GM23338 (cell line): ENCODE measurements at regions not wholly inside any gene's neighbourhood (a gene's known extent, or its start where the extent isn't known, plus 50 kb on each side); places are given as distances from the start of the nearest gene placed in this dataset.

ENCODE experiments used
- ATAC-seq: fragments of 200-7000 bp; cut with Tn5 transposase; 3 replicates; pipeline ENCODE4 v1.9.1; 2020
- DNase-seq: peaks from one replicate; pipeline ENCODE4 v3.0.0-alpha.2; 2015; ENCODE audit warnings: low spot score
- H2AFZ ChIP-seq: fragments of 200-600 bp; sonication (generic); 2 replicates; pipeline ENCODE4 v1.8.0; 2016; ENCODE audit warnings: antibody characterized with exemption, mild to moderate bottlenecking, moderate library complexity
- H3F3A ChIP-seq: fragments of 200-600 bp; sonication (generic); replicated peaks from 2 replicates; pipeline ENCODE4 v1.8.0; 2017; ENCODE audit warnings: antibody characterized with exemption, mixed run types, low read depth
- H3K27ac ChIP-seq: fragments of 200-600 bp; sonication (generic); 2 replicates; pipeline ENCODE4 v1.6.1; 2016; ENCODE audit warnings: low read depth
- H3K27me3 ChIP-seq: fragments of 200-600 bp; sonication (generic); 2 replicates; pipeline ENCODE4 v1.8.0; 2016; ENCODE audit warnings: mild to moderate bottlenecking, mixed run types, moderate library complexity; ENCODE audit not compliant: insufficient read depth
- H3K36me3 ChIP-seq: fragments of 200-600 bp; sonication (generic); 2 replicates; pipeline ENCODE4 v1.8.0; 2016; ENCODE audit warnings: mild to moderate bottlenecking; ENCODE audit not compliant: insufficient read depth
- H3K4me1 ChIP-seq: fragments of 200-600 bp; sonication (generic); 2 replicates; pipeline ENCODE4 v1.8.0; 2016; ENCODE audit warnings: mild to moderate bottlenecking, moderate library complexity; ENCODE audit not compliant: insufficient read depth
- H3K4me2 ChIP-seq: fragments of 200-600 bp; sonication (generic); 2 replicates; pipeline ENCODE4 v1.7.1; 2017; ENCODE audit warnings: mixed run types
- H3K4me3 ChIP-seq: fragments of 200-600 bp; sonication (generic); 2 replicates; pipeline ENCODE4 v1.6.1; 2016; ENCODE audit warnings: mixed run types
- H3K79me2 ChIP-seq: fragments of 200-600 bp; sonication (generic); replicated peaks from 2 replicates; pipeline ENCODE4 v1.8.0; 2017; ENCODE audit warnings: mild to moderate bottlenecking; ENCODE audit not compliant: insufficient read depth
- H3K9me2 ChIP-seq: fragments of 200-600 bp; sonication (generic); 2 replicates; pipeline ENCODE4 v1.8.0; 2017; ENCODE audit not compliant: insufficient read depth
- H4K20me1 ChIP-seq: fragments of 200-600 bp; sonication (generic); replicated peaks from 2 replicates; pipeline ENCODE4 v1.8.0; 2017; ENCODE audit warnings: mild to moderate bottlenecking; ENCODE audit not compliant: insufficient read depth
- H3K27ac Mint-ChIP-seq: 2 replicates; pipeline ENCODE4 v1.8.0; 2020; ENCODE audit warnings: inconsistent platforms, mild to moderate bottlenecking, moderate library complexity, mixed read lengths
- H3K27me3 Mint-ChIP-seq: 3 replicates; pipeline ENCODE4 v1.8.0; 2022; ENCODE audit warnings: low read depth, mild to moderate bottlenecking, moderate library complexity, mixed read lengths, inconsistent platforms; ENCODE audit not compliant: insufficient read depth, poor library complexity
- H3K36me3 Mint-ChIP-seq: 3 replicates; pipeline ENCODE4 v1.8.0; 2021; ENCODE audit warnings: low read depth, mild to moderate bottlenecking, inconsistent platforms, moderate library complexity, mixed read lengths
- H3K4me1 Mint-ChIP-seq: 3 replicates; pipeline ENCODE4 v1.8.0; 2020; ENCODE audit warnings: mild to moderate bottlenecking, inconsistent platforms, mixed read lengths
- H3K4me3 Mint-ChIP-seq: 3 replicates; pipeline ENCODE4 v1.8.0; 2021; ENCODE audit warnings: moderate library complexity, mild to moderate bottlenecking, inconsistent platforms, mixed read lengths
- H3K9me3 Mint-ChIP-seq: 3 replicates; pipeline ENCODE4 v1.8.0; 2020; ENCODE audit warnings: moderate library complexity, mild to moderate bottlenecking, inconsistent platforms, mixed read lengths
- CREB1 ChIP-seq: fragments of 250-450 bp; sonication (Bioruptor Pico); IDR thresholded peaks from 2 replicates; pipeline ENCODE4 v1.5.0; 2020; ENCODE audit warnings: low read depth, mild to moderate bottlenecking, moderate library complexity
- EZH2phosphoT487 ChIP-seq: fragments of 200-600 bp; sonication (generic); IDR thresholded peaks from one replicate; pipeline ENCODE4 v1.8.1; 2018; ENCODE audit warnings: antibody characterized with exemption; ENCODE audit not compliant: unreplicated experiment
- NANOG ChIP-seq: IDR thresholded peaks from 2 replicates; pipeline ENCODE4 v1.6.1; 2016; ENCODE audit warnings: antibody characterized with exemption, borderline replicate concordance
- POLR2AphosphoS5 ChIP-seq: IDR thresholded peaks from 2 replicates; pipeline ENCODE4 v1.6.1; 2016; ENCODE audit warnings: antibody characterized with exemption, low read depth
- STAT1 ChIP-seq: IDR thresholded peaks from one replicate; pipeline ENCODE4 v1.6.1; 2016; ENCODE audit warnings: antibody characterized with exemption; ENCODE audit not compliant: unreplicated experiment
- TF ChIP-seq, protein P1 (sequence below): fragments of 250-450 bp; sonication (Bioruptor Pico); IDR thresholded peaks from 2 replicates; pipeline ENCODE4 v1.5.0; 2020; ENCODE audit warnings: mild to moderate bottlenecking, moderate library complexity
- TF ChIP-seq, protein P2 (sequence below), 2 experiments: fragments of 200-600 bp in 1 of 2; sonication (generic) in 1 of 2; conservative IDR thresholded peaks; 2 replicates each; pipeline versions ENCODE4 v1.5.1 to v1.6.1; 2016 to 2017; ENCODE audit warnings: antibody characterized with exemption in 2 of 2, low read depth in 2 of 2, mild to moderate bottlenecking in 2 of 2, moderate library complexity in 1 of 2

DNA sequence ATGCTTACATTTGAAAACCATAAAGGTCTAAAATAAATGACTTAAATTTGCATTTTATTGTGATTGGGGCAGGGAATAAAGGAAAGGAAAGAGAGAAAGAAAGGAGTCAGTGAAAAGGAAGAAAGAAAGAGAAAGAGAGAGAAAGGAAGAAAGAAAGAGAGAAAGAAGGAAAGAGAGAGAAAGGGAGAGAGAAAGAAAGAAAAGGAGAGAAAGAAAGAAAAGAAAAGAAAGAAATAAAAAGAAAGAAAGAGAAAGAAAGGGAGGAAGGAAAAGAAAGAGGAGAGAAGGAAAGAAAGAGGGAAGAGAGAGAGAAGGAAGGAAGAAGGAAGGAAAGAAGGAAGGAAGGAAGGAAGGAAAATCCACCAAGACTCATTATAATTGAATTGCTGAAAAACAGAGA is 222.8 kb downstream of the RMST start:
- Mint-ChIP-seq H3K9me3 (no peaks in the 10 kb centered on the region), H3K4me1 (no peaks in the 10 kb centered on the region), H3K36me3 (no peaks in the 10 kb centered on the region), H3K27ac (no peak overlapping the region), H3K27me3 (peaks cover 4% of the 10 kb centered on the region), H3K4me3 (no peak overlapping the region)
- DNase-seq (no peak), ATAC-seq (no peak)
- peaks cover 8% of the 10 kb centered on the region; the same call in 1 of the 2 replicates for H3K9me2 ChIP-seq
- H3F3A ChIP-seq, result no peaks in the 10 kb centered on the region
- no peak overlapping the region for H3K27ac ChIP-seq
- no peaks in the 10 kb centered on the region for H3K4me1 ChIP-seq
- H3K4me3 ChIP-seq, result no peak overlapping the region
- no peaks in the 10 kb centered on the region for H4K20me1 ChIP-seq
- H3K36me3 ChIP-seq, result no peaks in the 10 kb centered on the region
- no peaks in the 10 kb centered on the region for H3K79me2 ChIP-seq
- no peak overlapping the region for H3K4me2 ChIP-seq
- TF ChIP-seq, protein P1, sequence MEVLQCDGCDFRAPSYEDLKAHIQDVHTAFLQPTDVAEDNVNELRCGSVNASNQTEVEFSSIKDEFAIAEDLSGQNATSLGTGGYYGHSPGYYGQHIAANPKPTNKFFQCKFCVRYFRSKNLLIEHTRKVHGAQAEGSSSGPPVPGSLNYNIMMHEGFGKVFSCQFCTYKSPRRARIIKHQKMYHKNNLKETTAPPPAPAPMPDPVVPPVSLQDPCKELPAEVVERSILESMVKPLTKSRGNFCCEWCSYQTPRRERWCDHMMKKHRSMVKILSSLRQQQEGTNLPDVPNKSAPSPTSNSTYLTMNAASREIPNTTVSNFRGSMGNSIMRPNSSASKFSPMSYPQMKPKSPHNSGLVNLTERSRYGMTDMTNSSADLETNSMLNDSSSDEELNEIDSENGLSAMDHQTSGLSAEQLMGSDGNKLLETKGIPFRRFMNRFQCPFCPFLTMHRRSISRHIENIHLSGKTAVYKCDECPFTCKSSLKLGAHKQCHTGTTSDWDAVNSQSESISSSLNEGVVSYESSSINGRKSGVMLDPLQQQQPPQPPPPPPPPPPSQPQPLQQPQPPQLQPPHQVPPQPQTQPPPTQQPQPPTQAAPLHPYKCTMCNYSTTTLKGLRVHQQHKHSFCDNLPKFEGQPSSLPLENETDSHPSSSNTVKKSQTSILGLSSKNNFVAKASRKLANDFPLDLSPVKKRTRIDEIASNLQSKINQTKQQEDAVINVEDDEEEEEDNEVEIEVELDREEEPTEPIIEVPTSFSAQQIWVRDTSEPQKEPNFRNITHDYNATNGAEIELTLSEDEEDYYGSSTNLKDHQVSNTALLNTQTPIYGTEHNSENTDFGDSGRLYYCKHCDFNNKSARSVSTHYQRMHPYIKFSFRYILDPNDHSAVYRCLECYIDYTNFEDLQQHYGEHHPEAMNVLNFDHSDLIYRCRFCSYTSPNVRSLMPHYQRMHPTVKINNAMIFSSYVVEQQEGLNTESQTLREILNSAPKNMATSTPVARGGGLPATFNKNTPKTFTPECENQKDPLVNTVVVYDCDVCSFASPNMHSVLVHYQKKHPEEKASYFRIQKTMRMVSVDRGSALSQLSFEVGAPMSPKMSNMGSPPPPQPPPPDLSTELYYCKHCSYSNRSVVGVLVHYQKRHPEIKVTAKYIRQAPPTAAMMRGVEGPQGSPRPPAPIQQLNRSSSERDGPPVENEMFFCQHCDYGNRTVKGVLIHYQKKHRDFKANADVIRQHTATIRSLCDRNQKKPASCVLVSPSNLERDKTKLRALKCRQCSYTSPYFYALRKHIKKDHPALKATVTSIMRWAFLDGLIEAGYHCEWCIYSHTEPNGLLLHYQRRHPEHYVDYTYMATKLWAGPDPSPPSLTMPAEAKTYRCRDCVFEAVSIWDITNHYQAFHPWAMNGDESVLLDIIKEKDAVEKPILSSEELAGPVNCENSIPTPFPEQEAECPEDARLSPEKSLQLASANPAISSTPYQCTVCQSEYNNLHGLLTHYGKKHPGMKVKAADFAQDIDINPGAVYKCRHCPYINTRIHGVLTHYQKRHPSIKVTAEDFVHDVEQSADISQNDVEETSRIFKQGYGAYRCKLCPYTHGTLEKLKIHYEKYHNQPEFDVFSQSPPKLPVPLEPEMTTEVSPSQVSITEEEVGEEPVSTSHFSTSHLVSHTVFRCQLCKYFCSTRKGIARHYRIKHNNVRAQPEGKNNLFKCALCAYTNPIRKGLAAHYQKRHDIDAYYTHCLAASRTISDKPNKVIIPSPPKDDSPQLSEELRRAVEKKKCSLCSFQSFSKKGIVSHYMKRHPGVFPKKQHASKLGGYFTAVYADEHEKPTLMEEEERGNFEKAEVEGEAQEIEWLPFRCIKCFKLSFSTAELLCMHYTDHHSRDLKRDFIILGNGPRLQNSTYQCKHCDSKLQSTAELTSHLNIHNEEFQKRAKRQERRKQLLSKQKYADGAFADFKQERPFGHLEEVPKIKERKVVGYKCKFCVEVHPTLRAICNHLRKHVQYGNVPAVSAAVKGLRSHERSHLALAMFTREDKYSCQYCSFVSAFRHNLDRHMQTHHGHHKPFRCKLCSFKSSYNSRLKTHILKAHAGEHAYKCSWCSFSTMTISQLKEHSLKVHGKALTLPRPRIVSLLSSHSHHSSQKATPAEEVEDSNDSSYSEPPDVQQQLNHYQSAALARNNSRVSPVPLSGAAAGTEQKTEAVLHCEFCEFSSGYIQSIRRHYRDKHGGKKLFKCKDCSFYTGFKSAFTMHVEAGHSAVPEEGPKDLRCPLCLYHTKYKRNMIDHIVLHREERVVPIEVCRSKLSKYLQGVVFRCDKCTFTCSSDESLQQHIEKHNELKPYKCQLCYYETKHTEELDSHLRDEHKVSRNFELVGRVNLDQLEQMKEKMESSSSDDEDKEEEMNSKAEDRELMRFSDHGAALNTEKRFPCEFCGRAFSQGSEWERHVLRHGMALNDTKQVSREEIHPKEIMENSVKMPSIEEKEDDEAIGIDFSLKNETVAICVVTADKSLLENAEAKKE (CRISPR knock-in tag), result no peak
- no peak for TF ChIP-seq STAT1
- no peak overlapping the region for H2AFZ ChIP-seq
- H3K27me3 ChIP-seq, result no peaks in the 10 kb centered on the region

DNA sequence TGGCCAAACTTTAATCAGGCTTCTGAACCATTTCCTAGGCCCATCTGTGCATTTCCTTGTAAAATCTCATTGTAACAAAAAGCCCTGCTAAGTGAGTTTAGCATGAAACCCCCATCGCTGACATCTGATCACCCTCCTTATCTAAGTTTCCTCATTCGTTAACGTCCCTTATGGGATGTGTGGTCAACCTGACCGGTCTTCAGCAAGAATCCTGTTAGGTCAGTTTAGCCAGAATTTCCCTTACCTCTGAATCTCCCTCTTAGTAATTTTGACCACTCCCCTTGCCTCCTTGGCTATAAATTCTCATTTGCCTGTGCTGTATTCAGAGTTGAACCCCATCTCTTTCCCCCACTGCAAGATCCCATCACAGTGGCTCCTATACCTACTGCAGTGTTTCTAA is 239.3 kb downstream of the RMST start:
- Mint-ChIP-seq H3K4me3 (no peak overlapping the region), H3K4me1 (peaks cover 21% of the 10 kb centered on the region), H3K36me3 (peaks cover 9% of the 10 kb centered on the region), H3K27ac (no peak overlapping the region), H3K27me3 (peaks cover 2% of the 10 kb centered on the region), H3K9me3 (peaks cover 13% of the 10 kb centered on the region)
- H2AFZ ChIP-seq, result peak overlapping the region; percentile 25; the same call in 1 of the 2 replicates
- no peaks in the 10 kb centered on the region for H3K27me3 ChIP-seq
- H3K4me1 ChIP-seq, result peaks cover 20% of the 10 kb centered on the region
- no peak for ATAC-seq
- no peak overlapping the region; the same call in 1 of the 2 replicates for H3K27ac ChIP-seq
- H3K4me2 ChIP-seq, result no peak overlapping the region
- H3K36me3 ChIP-seq, result no peaks in the 10 kb centered on the region
- 0 out of 2 replicates have a peak, but pooled peaks cover 5% of the 10 kb centered on the region for H3K9me2 ChIP-seq
- no peak for DNase-seq
- no peak overlapping the region for H3K4me3 ChIP-seq
- no peaks in the 10 kb centered on the region for H3F3A ChIP-seq
- no peaks in the 10 kb centered on the region for H3K79me2 ChIP-seq
- no peaks in the 10 kb centered on the region for H4K20me1 ChIP-seq
- TF ChIP-seq POLR2AphosphoS5 (no peak), NANOG (no peak), EZH2phosphoT487 (no peak), CREB1 (no peak), STAT1 (no peak)
- TF ChIP-seq, protein P2, sequence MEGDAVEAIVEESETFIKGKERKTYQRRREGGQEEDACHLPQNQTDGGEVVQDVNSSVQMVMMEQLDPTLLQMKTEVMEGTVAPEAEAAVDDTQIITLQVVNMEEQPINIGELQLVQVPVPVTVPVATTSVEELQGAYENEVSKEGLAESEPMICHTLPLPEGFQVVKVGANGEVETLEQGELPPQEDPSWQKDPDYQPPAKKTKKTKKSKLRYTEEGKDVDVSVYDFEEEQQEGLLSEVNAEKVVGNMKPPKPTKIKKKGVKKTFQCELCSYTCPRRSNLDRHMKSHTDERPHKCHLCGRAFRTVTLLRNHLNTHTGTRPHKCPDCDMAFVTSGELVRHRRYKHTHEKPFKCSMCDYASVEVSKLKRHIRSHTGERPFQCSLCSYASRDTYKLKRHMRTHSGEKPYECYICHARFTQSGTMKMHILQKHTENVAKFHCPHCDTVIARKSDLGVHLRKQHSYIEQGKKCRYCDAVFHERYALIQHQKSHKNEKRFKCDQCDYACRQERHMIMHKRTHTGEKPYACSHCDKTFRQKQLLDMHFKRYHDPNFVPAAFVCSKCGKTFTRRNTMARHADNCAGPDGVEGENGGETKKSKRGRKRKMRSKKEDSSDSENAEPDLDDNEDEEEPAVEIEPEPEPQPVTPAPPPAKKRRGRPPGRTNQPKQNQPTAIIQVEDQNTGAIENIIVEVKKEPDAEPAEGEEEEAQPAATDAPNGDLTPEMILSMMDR (conservative IDR thresholded peaks at IDR 0.05; ENCODE audit: low read depth in 2 of 2), result no peak
